ENCODE measurements at regions not wholly inside any gene's neighbourhood (a gene's known extent, or its start where the extent isn't known, plus 50 kb on each side); places are given as distances from the start of the nearest gene placed in this dataset.

GRCh38 chr6:85996034-85996375 is 353.3 kb upstream of the SYNCRIP start:
- TF ChIP-seq YY1 (IDR thresholded peaks at IDR 0.05; ENCODE audit: insufficient read depth, insufficient read length): no peak
- no peak for TF ChIP-seq SUZ12 (IDR thresholded peaks at IDR 0.05; ENCODE audit: extremely low read depth, insufficient read depth, insufficient read length)
- TF ChIP-seq ZNF274 (IDR thresholded peaks at IDR 0.05; ENCODE audit: low read depth, low read length): no peak

DNA sequence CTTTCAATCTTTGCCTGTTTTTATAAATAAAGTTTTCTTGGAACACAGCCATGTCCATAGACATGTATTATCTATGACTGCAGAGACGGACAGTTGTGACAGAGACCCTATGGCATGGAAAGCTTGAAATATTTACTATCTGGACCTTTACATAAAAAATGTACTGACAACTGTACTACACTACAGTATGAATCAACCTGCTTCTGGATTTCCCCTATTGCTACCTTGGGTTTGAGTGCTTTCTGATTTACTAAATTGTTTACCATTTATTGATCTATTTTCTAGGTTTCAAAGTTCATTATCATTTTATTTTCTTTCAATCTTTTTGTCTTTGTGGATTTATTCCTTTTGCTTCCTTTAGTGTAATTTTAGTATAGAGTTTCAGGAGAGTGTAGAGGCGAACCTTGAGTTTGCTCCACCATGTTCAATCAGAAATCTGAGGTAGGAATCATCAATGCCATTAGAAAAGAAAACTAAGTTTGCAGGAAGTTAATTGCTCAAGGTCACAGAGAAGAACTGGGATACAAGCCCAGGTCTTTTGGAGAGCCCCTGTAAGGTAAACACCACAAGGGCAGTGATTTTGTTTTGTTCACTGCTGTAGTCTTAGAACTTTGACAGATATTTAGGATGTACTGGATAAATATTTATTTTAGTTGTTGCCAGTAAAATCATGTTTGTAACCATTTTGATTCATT is 352.8 kb upstream of the SYNCRIP start:
- no peaks in the 10 kb centered on the region for H3K4me1 ChIP-seq (ENCODE audit: insufficient read depth, insufficient read length)
- H3K27me3 ChIP-seq (ENCODE audit: insufficient read depth, insufficient read length): no peaks in the 10 kb centered on the region
- TF ChIP-seq ZNF274 (IDR thresholded peaks at IDR 0.05; ENCODE audit: low read depth, low read length): no peak
- TF ChIP-seq YY1 (IDR thresholded peaks at IDR 0.05; ENCODE audit: insufficient read depth, insufficient read length): no peak
- TF ChIP-seq SUZ12 (IDR thresholded peaks at IDR 0.05; ENCODE audit: extremely low read depth, insufficient read depth, insufficient read length): no peak
- no peak overlapping the region for H3K9ac ChIP-seq (ENCODE audit: insufficient read length, low read depth)
- no peak overlapping the region for H3K4me3 ChIP-seq (ENCODE audit: insufficient read length, low read depth)
- H3K9me3 ChIP-seq (ENCODE audit: insufficient read depth, low read length): no peaks in the 10 kb centered on the region
- no peaks in the 10 kb centered on the region for H3K36me3 ChIP-seq (ENCODE audit: insufficient read depth, insufficient read length, low read length)
- no peak for DNase-seq (ENCODE audit: low read depth, low spot score)

More at GRCh38 chr6:85996034-85996375, 353.3 kb upstream of the SYNCRIP start:
- Histone ChIP-seq H3K4me3 (ENCODE audit: insufficient read length, low read depth) (no peak overlapping the region), H3K27me3 (ENCODE audit: insufficient read depth, insufficient read length) (no peaks in the 10 kb centered on the region), H3K36me3 (ENCODE audit: insufficient read depth, insufficient read length, low read length) (no peaks in the 10 kb centered on the region), H3K4me1 (ENCODE audit: insufficient read depth, insufficient read length) (no peaks in the 10 kb centered on the region), H3K9ac (ENCODE audit: insufficient read length, low read depth) (no peak overlapping the region), H3K9me3 (ENCODE audit: insufficient read depth, low read length) (no peaks in the 10 kb centered on the region)
- DNase-seq (ENCODE audit: low read depth, low spot score): no peak

DNA sequence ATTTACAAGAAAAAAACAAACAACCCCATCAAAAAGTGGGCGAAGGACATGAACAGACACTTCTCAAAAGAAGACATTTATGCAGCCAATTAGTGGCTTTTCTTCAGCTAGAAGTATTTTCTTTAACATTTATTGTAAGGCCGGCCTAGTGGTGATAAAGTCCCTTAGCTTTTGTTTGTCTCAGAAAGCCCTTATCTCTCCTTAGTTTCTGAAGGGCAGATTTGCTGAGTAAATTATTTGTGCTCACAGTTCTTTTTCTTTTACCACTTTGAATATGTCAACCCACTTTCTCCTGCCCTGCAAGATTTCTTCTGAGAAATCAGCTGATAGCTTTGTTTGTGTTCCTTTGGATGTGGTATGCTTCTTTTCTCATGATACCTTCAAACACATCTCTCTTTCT is 344.0 kb upstream of the SYNCRIP start:
- Histone ChIP-seq H3K4me3 (ENCODE audit: insufficient read length, low read depth) (no peak overlapping the region), H3K9ac (ENCODE audit: insufficient read length, low read depth) (no peak overlapping the region)

DNA sequence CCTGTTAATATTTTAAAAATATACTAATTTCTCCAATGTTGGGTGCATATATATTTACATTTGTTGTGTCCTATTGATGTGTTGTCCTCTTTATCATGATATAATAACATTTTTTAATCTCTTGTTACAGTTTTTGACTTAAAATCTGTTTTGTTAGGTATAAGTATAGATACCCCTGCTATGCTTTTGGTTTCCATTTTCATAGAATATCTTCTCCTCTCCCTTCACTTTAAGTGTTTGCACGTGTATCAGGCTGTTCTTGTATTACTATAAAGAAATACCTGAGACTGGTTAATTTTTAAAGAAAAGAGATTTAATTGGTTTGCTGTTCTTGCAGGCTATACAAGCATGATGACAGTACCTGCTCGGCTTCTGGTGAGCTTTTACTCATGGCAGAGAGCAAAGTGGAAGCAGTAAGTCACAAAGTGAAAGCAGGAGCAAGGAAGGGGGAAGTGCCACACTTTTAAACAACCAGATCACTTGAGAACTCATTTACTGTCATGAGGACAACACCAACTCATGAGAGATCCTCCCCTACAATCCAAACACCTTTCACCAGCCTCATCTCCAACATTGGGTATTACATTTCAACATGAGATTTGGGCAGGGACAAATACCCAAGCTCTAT is 340.5 kb upstream of the SYNCRIP start:
- no peaks in the 10 kb centered on the region for H3K4me1 ChIP-seq (ENCODE audit: insufficient read depth, insufficient read length)
- H3K9ac ChIP-seq (ENCODE audit: insufficient read length, low read depth): no peak overlapping the region
- H3K36me3 ChIP-seq (ENCODE audit: insufficient read depth, insufficient read length, low read length): no peaks in the 10 kb centered on the region
- TF ChIP-seq ZNF274 (IDR thresholded peaks at IDR 0.05; ENCODE audit: low read depth, low read length): no peak
- TF ChIP-seq YY1 (IDR thresholded peaks at IDR 0.05; ENCODE audit: insufficient read depth, insufficient read length): no peak
- no peak for TF ChIP-seq SUZ12 (IDR thresholded peaks at IDR 0.05; ENCODE audit: extremely low read depth, insufficient read depth, insufficient read length)
- DNase-seq (ENCODE audit: low read depth, low spot score): no peak
- H3K4me3 ChIP-seq (ENCODE audit: insufficient read length, low read depth): no peak overlapping the region
- no peaks in the 10 kb centered on the region for H3K27me3 ChIP-seq (ENCODE audit: insufficient read depth, insufficient read length)
- no peaks in the 10 kb centered on the region for H3K9me3 ChIP-seq (ENCODE audit: insufficient read depth, low read length)

More for the DNA sequence above, 344.0 kb upstream of the SYNCRIP start:
- DNase-seq (ENCODE audit: low read depth, low spot score): no peak
- Histone ChIP-seq H3K36me3 (ENCODE audit: insufficient read depth, insufficient read length, low read length) (no peaks in the 10 kb centered on the region), H3K9me3 (ENCODE audit: insufficient read depth, low read length) (no peaks in the 10 kb centered on the region), H3K4me1 (ENCODE audit: insufficient read depth, insufficient read length) (no peaks in the 10 kb centered on the region), H3K27me3 (ENCODE audit: insufficient read depth, insufficient read length) (no peaks in the 10 kb centered on the region)
- no peak for TF ChIP-seq ZNF274 (IDR thresholded peaks at IDR 0.05; ENCODE audit: low read depth, low read length)
- TF ChIP-seq SUZ12 (IDR thresholded peaks at IDR 0.05; ENCODE audit: extremely low read depth, insufficient read depth, insufficient read length): no peak
- TF ChIP-seq YY1 (IDR thresholded peaks at IDR 0.05; ENCODE audit: insufficient read depth, insufficient read length): no peak

GRCh38 chr6:85977661-85978060 is 335.0 kb upstream of the SYNCRIP start:
- TF ChIP-seq SUZ12 (IDR thresholded peaks at IDR 0.05; ENCODE audit: extremely low read depth, insufficient read depth, insufficient read length) (no peak), YY1 (IDR thresholded peaks at IDR 0.05; ENCODE audit: insufficient read depth, insufficient read length) (no peak), ZNF274 (IDR thresholded peaks at IDR 0.05; ENCODE audit: low read depth, low read length) (no peak)
- H3K9me3 ChIP-seq (ENCODE audit: insufficient read depth, low read length): no peaks in the 10 kb centered on the region
- no peaks in the 10 kb centered on the region for H3K27me3 ChIP-seq (ENCODE audit: insufficient read depth, insufficient read length)
- no peaks in the 10 kb centered on the region for H3K36me3 ChIP-seq (ENCODE audit: insufficient read depth, insufficient read length, low read length)
- H3K4me3 ChIP-seq (ENCODE audit: insufficient read length, low read depth): no peak overlapping the region
- no peaks in the 10 kb centered on the region for H3K4me1 ChIP-seq (ENCODE audit: insufficient read depth, insufficient read length)
- H3K9ac ChIP-seq (ENCODE audit: insufficient read length, low read depth): no peak overlapping the region
- DNase-seq (ENCODE audit: low read depth, low spot score): no peak

- no peak for DNase-seq (ENCODE audit: low read depth, low spot score)
- Histone ChIP-seq H3K36me3 (ENCODE audit: insufficient read depth, insufficient read length, low read length) (no peaks in the 10 kb centered on the region), H3K9me3 (ENCODE audit: insufficient read depth, low read length) (no peaks in the 10 kb centered on the region), H3K4me1 (ENCODE audit: insufficient read depth, insufficient read length) (no peaks in the 10 kb centered on the region), H3K4me3 (ENCODE audit: insufficient read length, low read depth) (no peak overlapping the region), H3K27me3 (ENCODE audit: insufficient read depth, insufficient read length) (no peaks in the 10 kb centered on the region), H3K9ac (ENCODE audit: insufficient read length, low read depth) (no peak overlapping the region)
- no peak for TF ChIP-seq SUZ12 (IDR thresholded peaks at IDR 0.05; ENCODE audit: extremely low read depth, insufficient read depth, insufficient read length)
Observed at GRCh38 chr6:85975957-85976356, 333.3 kb upstream of the SYNCRIP start.

- no peak for TF ChIP-seq YY1 (IDR thresholded peaks at IDR 0.05; ENCODE audit: insufficient read depth, insufficient read length)
- TF ChIP-seq ZNF274 (IDR thresholded peaks at IDR 0.05; ENCODE audit: low read depth, low read length): no peak
- no peak for TF ChIP-seq SUZ12 (IDR thresholded peaks at IDR 0.05; ENCODE audit: extremely low read depth, insufficient read depth, insufficient read length)
- H3K4me3 ChIP-seq (ENCODE audit: insufficient read length, low read depth): no peak overlapping the region
- H3K4me1 ChIP-seq (ENCODE audit: insufficient read depth, insufficient read length): no peaks in the 10 kb centered on the region
- no peaks in the 10 kb centered on the region for H3K27me3 ChIP-seq (ENCODE audit: insufficient read depth, insufficient read length)
- DNase-seq (ENCODE audit: low read depth, low spot score): no peak
- H3K9me3 ChIP-seq (ENCODE audit: insufficient read depth, low read length): no peaks in the 10 kb centered on the region
- H3K9ac ChIP-seq (ENCODE audit: insufficient read length, low read depth): no peak overlapping the region
- no peaks in the 10 kb centered on the region for H3K36me3 ChIP-seq (ENCODE audit: insufficient read depth, insufficient read length, low read length)
Observed at GRCh38 chr6:85971238-85971637, 328.6 kb upstream of the SYNCRIP start.

Measured in NT2/D1 (cell line).